Panc1 (cell line): ENCODE measurements at regions not wholly inside any gene's neighbourhood (a gene's known extent, or its start where the extent isn't known, plus 50 kb on each side); places are given as distances from the start of the nearest gene placed in this dataset.

Source experiments
- ATAC-seq: fragments of 200-7000 bp; cut with Tn5 transposase; 2 replicates; pipeline ENCODE4 v1.9.1; 2020; ENCODE audit warnings: mild to moderate bottlenecking, moderate library complexity
- BruUV-seq: library from RNA; stranded (reverse); fragments of 400-500 nt; replicated peaks from 2 replicates; lab custom pipeline; 2021; lab: Mats Ljungman, UMichigan
- CTCF ChIA-PET: fragments of 300-600 bp; sonication (Branson Sonifier 250); formaldehyde crosslinking; loops from one replicate; lab custom pipeline; 2022; ENCODE audit warnings: antibody characterized with exemption; lab: Charles Lee
- POLR2A ChIA-PET: fragments of 300-600 bp; sonication (Branson Sonifier 250); formaldehyde crosslinking; loops from one replicate; lab custom pipeline; 2022; ENCODE audit warnings: antibody characterized with exemption; lab: Charles Lee
- DNase-seq: peaks from one replicate; pipeline ENCODE4 v3.0.0-alpha.2; 2010; ENCODE audit warnings: low read depth, low spot score
- H3K27ac ChIP-seq: 2 replicates; pipeline ENCODE4 v1.5.1; 2011; ENCODE audit warnings: mild to moderate bottlenecking, low read length, inconsistent platforms
- H3K27me3 ChIP-seq: fragments of 200-500 bp; sonication (Bioruptor generic); 2 replicates; pipeline ENCODE4 v1.6.0; 2014; ENCODE audit warnings: low read length, inconsistent platforms; ENCODE audit not compliant: control insufficient read depth, insufficient read depth
- H3K36me3 ChIP-seq: fragments of 200-500 bp; sonication (Bioruptor generic); 2 replicates; pipeline ENCODE4 v1.5.1; 2014; ENCODE audit warnings: inconsistent platforms, mild to moderate bottlenecking, low read length, moderate library complexity; ENCODE audit not compliant: control insufficient read depth, insufficient read depth
- H3K4me1 ChIP-seq: 2 replicates; pipeline ENCODE4 v1.5.1; 2011; ENCODE audit warnings: inconsistent platforms, mild to moderate bottlenecking, low read length, moderate library complexity; ENCODE audit not compliant: control insufficient read depth, insufficient read depth
- H3K4me3 ChIP-seq, 2 experiments: 2 replicates each; pipeline ENCODE4 v1.5.1; 2011 to 2012; ENCODE audit warnings: low read depth in 2 of 2, low read length in 2 of 2, mild to moderate bottlenecking in 2 of 2, inconsistent platforms in 1 of 2, moderate library complexity in 1 of 2
- H3K9me3 ChIP-seq: fragments of 200-500 bp; sonication (Bioruptor generic); 2 replicates; pipeline ENCODE4 v1.5.1; 2014; ENCODE audit warnings: low read depth, mild to moderate bottlenecking, inconsistent platforms, low read length, moderate library complexity; ENCODE audit not compliant: control insufficient read depth, insufficient read depth
- POLR2AphosphoS5 ChIP-seq: IDR thresholded peaks from 2 replicates; pipeline ENCODE4 v1.6.1; 2012; ENCODE audit warnings: mild to moderate bottlenecking, low read depth, low read length, moderate library complexity
- SIN3A ChIP-seq: IDR thresholded peaks from 2 replicates; pipeline ENCODE4 v1.6.1; 2012; ENCODE audit warnings: low read depth, mild to moderate bottlenecking, low read length, moderate library complexity, borderline replicate concordance; ENCODE audit not compliant: insufficient read depth
- TCF7L2 ChIP-seq: IDR thresholded peaks from 2 replicates; pipeline ENCODE4 v1.6.1; 2011; ENCODE audit warnings: mild to moderate bottlenecking, low read depth, low read length, inconsistent platforms
- in situ Hi-C: cut with HindIII; loops from 2 replicates; pipeline ENCODE4 v1.10.0; 2016; ENCODE audit warnings: low sequenced_read_pairs, low pct_unique_long_range_greater_than_20kb
- intact Hi-C: fragments of 100-400 bp; cut with micrococcal nuclease; formaldehyde crosslinking; loops from one replicate; pipeline ENCODE4 v1.10.0; 2022; ENCODE audit not compliant: unreplicated experiment
- TF ChIP-seq, protein P1 (sequence below), 2 experiments: IDR thresholded peaks; 2 replicates each; pipeline ENCODE4 v1.6.1; 2011 to 2012; ENCODE audit warnings: low read depth in 2 of 2, control low read depth in 1 of 2, low read length in 1 of 2, mild to moderate bottlenecking in 1 of 2, moderate library complexity in 1 of 2; ENCODE audit not compliant: insufficient read depth in 1 of 2
- TF ChIP-seq, protein P2 (sequence below): fragments of 450-650 bp; IDR thresholded peaks from 2 replicates; pipeline ENCODE4 v1.5.1; 2017; ENCODE audit warnings: mild to moderate bottlenecking

DNA sequence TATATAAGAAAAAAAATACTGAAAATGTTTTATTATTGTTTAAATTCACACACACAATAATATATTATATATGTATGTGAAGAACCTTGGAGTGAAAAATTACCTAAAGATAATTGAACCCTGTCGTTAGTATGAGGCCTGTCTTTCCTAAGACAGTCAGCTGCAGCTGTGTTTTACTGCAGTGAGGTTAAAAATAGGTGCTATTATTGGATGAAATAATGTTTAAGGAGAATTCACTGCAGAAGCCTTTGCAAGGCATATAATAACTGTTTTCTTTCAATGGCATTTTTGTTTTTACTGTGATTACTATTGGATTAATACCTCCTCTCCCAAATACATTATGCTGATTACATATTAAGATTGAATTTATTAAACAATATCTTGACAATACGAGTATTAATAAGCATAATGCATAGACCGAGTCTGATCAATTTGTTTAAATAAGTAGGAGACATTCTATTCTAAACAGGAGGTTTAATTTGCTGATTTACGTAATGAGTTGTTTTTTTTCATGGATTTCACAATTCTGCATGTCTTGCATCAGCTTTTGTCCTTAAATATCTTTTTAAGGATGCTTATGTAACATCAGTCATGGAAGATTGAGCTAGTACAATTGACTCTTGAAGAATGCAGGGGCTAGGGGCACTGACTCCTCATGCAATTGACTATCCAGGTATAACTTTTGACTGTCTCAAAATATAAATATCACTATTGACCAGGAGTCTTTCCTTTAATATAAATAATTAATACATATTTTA lies 1181.1 kb upstream of the PCDH7 start:
- ChIA-PET POLR2A (no interaction called here), CTCF (no interaction called here)
- Histone ChIP-seq H3K4me3 (no peak overlapping the region), H3K36me3 (no peaks in the 10 kb centered on the region), H3K27me3 (no peaks in the 10 kb centered on the region), H3K27ac (no peak overlapping the region), H3K9me3 (no peaks in the 10 kb centered on the region), H3K4me1 (no peaks in the 10 kb centered on the region)
- DNase-seq (no peak), ATAC-seq (no peak)
- no peak for TF ChIP-seq SIN3A
- TF ChIP-seq POLR2AphosphoS5: no peak
- TF ChIP-seq, protein P1, sequence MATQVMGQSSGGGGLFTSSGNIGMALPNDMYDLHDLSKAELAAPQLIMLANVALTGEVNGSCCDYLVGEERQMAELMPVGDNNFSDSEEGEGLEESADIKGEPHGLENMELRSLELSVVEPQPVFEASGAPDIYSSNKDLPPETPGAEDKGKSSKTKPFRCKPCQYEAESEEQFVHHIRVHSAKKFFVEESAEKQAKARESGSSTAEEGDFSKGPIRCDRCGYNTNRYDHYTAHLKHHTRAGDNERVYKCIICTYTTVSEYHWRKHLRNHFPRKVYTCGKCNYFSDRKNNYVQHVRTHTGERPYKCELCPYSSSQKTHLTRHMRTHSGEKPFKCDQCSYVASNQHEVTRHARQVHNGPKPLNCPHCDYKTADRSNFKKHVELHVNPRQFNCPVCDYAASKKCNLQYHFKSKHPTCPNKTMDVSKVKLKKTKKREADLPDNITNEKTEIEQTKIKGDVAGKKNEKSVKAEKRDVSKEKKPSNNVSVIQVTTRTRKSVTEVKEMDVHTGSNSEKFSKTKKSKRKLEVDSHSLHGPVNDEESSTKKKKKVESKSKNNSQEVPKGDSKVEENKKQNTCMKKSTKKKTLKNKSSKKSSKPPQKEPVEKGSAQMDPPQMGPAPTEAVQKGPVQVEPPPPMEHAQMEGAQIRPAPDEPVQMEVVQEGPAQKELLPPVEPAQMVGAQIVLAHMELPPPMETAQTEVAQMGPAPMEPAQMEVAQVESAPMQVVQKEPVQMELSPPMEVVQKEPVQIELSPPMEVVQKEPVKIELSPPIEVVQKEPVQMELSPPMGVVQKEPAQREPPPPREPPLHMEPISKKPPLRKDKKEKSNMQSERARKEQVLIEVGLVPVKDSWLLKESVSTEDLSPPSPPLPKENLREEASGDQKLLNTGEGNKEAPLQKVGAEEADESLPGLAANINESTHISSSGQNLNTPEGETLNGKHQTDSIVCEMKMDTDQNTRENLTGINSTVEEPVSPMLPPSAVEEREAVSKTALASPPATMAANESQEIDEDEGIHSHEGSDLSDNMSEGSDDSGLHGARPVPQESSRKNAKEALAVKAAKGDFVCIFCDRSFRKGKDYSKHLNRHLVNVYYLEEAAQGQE (IDR thresholded peaks at IDR 0.05; ENCODE audit: insufficient read depth in 1 of 2, low read depth in 2 of 2, low read length in 1 of 2): no peak
- TF ChIP-seq TCF7L2: no peak
- TF ChIP-seq, protein P2, sequence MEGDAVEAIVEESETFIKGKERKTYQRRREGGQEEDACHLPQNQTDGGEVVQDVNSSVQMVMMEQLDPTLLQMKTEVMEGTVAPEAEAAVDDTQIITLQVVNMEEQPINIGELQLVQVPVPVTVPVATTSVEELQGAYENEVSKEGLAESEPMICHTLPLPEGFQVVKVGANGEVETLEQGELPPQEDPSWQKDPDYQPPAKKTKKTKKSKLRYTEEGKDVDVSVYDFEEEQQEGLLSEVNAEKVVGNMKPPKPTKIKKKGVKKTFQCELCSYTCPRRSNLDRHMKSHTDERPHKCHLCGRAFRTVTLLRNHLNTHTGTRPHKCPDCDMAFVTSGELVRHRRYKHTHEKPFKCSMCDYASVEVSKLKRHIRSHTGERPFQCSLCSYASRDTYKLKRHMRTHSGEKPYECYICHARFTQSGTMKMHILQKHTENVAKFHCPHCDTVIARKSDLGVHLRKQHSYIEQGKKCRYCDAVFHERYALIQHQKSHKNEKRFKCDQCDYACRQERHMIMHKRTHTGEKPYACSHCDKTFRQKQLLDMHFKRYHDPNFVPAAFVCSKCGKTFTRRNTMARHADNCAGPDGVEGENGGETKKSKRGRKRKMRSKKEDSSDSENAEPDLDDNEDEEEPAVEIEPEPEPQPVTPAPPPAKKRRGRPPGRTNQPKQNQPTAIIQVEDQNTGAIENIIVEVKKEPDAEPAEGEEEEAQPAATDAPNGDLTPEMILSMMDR: no peak
- in situ Hi-C loops (no loop called here), intact Hi-C loops (no loop called here)
- no TSS peak for BruUV-seq

DNA sequence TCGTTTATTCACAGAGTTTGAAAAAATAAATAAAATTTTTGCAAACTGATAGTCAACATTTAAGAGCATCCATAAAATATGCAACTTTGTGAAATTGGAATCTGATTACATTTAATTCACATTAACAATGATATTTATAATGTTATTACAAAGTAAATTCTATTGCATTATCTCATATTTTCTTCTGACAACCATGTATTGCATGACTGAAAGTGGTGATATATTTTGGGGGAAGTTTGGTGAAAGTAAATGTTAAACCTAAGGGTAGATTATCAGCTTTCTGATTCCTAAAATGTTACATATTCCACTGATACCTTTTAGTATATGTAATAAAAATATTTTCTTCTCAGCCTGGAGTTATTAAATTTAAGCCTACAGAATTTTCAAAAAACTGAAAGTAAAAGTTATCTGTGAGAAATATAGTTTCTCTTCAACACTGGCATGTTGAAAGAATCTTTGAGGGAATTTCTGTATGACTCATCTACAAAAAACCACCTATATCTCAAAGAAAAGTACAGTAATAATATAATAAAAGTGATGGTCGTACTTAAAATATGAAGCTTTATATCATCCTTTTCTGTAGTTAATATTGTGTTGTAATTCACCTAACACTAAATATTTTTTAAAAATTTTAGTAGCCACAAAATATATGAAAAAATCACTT lies 1179.6 kb upstream of the PCDH7 start:
- ATAC-seq (no peak), DNase-seq (no peak)
- Histone ChIP-seq H3K9me3 (no peaks in the 10 kb centered on the region), H3K27ac (no peak overlapping the region), H3K4me1 (no peaks in the 10 kb centered on the region), H3K27me3 (no peaks in the 10 kb centered on the region), H3K36me3 (no peaks in the 10 kb centered on the region), H3K4me3 (no peak overlapping the region)
- BruUV-seq: no TSS peak
- no peak for TF ChIP-seq SIN3A
- in situ Hi-C loops (no loop called here), intact Hi-C loops (no loop called here)
- CTCF ChIA-PET: no interaction called here
- POLR2A ChIA-PET: no interaction called here

DNA sequence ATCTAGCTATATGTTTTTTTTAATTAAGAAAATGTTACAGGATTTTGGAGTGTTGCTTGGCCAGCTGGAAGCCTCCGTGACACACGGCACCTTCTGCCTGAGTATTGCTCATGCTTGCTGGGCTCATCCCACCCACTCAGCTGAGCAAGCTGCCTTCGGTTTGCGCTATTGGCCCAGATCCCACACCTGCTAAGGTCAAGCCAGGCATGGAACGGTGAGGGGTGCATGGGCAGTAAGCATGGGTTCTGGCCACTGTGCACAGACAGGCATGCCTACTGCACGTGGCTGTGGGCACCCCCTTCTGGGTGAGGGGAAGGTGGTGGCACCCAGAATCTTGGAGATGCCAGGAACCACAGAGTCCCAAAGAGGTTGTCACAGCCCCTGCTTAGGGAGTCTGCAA lies 1178.4 kb upstream of the PCDH7 start:
- intact Hi-C loops (no loop called here), in situ Hi-C loops (no loop called here)
- POLR2A ChIA-PET: no interaction called here
- no TSS peak for BruUV-seq
- Histone ChIP-seq H3K27me3 (no peaks in the 10 kb centered on the region), H3K36me3 (no peaks in the 10 kb centered on the region), H3K4me3 (no peak overlapping the region), H3K4me1 (no peaks in the 10 kb centered on the region), H3K9me3 (no peaks in the 10 kb centered on the region), H3K27ac (no peak overlapping the region)
- ATAC-seq (no peak), DNase-seq (no peak)
- CTCF ChIA-PET: no interaction called here
- TF ChIP-seq TCF7L2: no peak
- TF ChIP-seq, protein P1 (IDR thresholded peaks at IDR 0.05; ENCODE audit: insufficient read depth in 1 of 2, low read depth in 2 of 2, low read length in 1 of 2): no peak
- no peak for TF ChIP-seq POLR2AphosphoS5
- no peak for TF ChIP-seq SIN3A
- TF ChIP-seq, protein P2: no peak
